GM18505 (cell line): ENCODE measurements at regions not wholly inside any gene's neighbourhood (a gene's known extent, or its start where the extent isn't known, plus 50 kb on each side); places are given as distances from the start of the nearest gene placed in this dataset.

Experiments
- ATAC-seq: cut with Tn5 transposase; IDR thresholded peaks from one replicate; pipeline ENCODE4 v1.9.1; 2021; ENCODE audit not compliant: unreplicated experiment
- POLR2A ChIP-seq: IDR thresholded peaks from 4 replicates; pipeline ENCODE4 v1.6.1; 2011; ENCODE audit warnings: borderline replicate concordance; ENCODE audit not compliant: insufficient read depth, insufficient read length; ENCODE audit errors: extremely low read depth

GRCh38 chr6:6376845-6377244 is 56.4 kb upstream of the F13A1 start:
- no peak for ATAC-seq

GRCh38 chr6:6377621-6378020 is 57.2 kb upstream of the F13A1 start:
- no peak for TF ChIP-seq POLR2A
- ATAC-seq: no peak

More at GRCh38 chr6:6376845-6377244, 56.4 kb upstream of the F13A1 start:
- TF ChIP-seq POLR2A: no peak

GRCh38 chr6:6379573-6379972 is 59.1 kb upstream of the F13A1 start:
- no peak for TF ChIP-seq POLR2A
- no peak for ATAC-seq

GRCh38 chr6:6384520-6384919 is 64.1 kb upstream of the F13A1 start:
- TF ChIP-seq POLR2A: no peak
- no peak for ATAC-seq

GRCh38 chr6:6386010-6386409 is 65.5 kb upstream of the F13A1 start:
- no peak for ATAC-seq
- no peak for TF ChIP-seq POLR2A

- peak; percentile 53 for ATAC-seq
- TF ChIP-seq POLR2A: no peak
Observed at GRCh38 chr6:6390849-6391602, 70.6 kb upstream of the F13A1 start.

GRCh38 chr6:6392214-6393068 is 72.0 kb upstream of the F13A1 start:
- ATAC-seq: no peak

GRCh38 chr6:6393069-6393529 is 72.6 kb upstream of the F13A1 start:
- no peak for ATAC-seq
- no peak for TF ChIP-seq POLR2A

More at GRCh38 chr6:6392214-6393068, 72.0 kb upstream of the F13A1 start:
- no peak for TF ChIP-seq POLR2A

GRCh38 chr6:6395581-6396197 is 75.2 kb upstream of the F13A1 start:
- TF ChIP-seq POLR2A: no peak
- ATAC-seq: no peak

- no peak for ATAC-seq
- no peak for TF ChIP-seq POLR2A
Observed at GRCh38 chr6:6397842-6398241, 77.4 kb upstream of the F13A1 start.

- no peak for TF ChIP-seq POLR2A
- ATAC-seq: no peak
Observed at GRCh38 chr6:6399568-6399967, 79.1 kb upstream of the F13A1 start.

- TF ChIP-seq POLR2A: no peak
- ATAC-seq: no peak
Observed at GRCh38 chr6:6401401-6401800, 80.9 kb upstream of the F13A1 start.

GRCh38 chr6:6402006-6402405 is 81.5 kb upstream of the F13A1 start:
- no peak for TF ChIP-seq POLR2A
- ATAC-seq: no peak
